Neural cell (in vitro differentiated cells): ENCODE measurements at regions not wholly inside any gene's neighbourhood (a gene's known extent, or its start where the extent isn't known, plus 50 kb on each side); places are given as distances from the start of the nearest gene placed in this dataset.

Experiments used
- H2AFZ ChIP-seq: fragments of 200-600, 300-800 bp; sonication (generic), shearing (Covaris generic); 2 replicates; pipeline ENCODE4 v1.6.0; 2014; ENCODE audit warnings: low read depth, mild to moderate bottlenecking, antibody characterized with exemption, low read length, moderate library complexity
- H3F3A ChIP-seq: fragments of 200-600 bp; shearing (Covaris generic); 2 replicates; pipeline ENCODE4 v1.6.1; 2016; ENCODE audit warnings: mild to moderate bottlenecking, moderate library complexity, mixed read lengths, antibody characterized with exemption, low read length; ENCODE audit not compliant: insufficient read depth, poor library complexity, severe bottlenecking
- H3K27ac ChIP-seq: fragments of 200-600, 300-800 bp; sonication (generic), shearing (Covaris generic); 2 replicates; pipeline ENCODE4 v1.5.1; 2014; ENCODE audit warnings: mild to moderate bottlenecking, low read length, moderate library complexity
- H3K27me3 ChIP-seq: fragments of 300-800, 200-600 bp; sonication (generic), shearing (Covaris generic); 2 replicates; pipeline ENCODE4 v1.6.0; 2014; ENCODE audit warnings: mild to moderate bottlenecking, low read depth, low read length, moderate library complexity; ENCODE audit not compliant: insufficient read depth
- H3K36me3 ChIP-seq: fragments of 300-800, 200-600 bp; sonication (generic), shearing (Covaris generic); 2 replicates; pipeline ENCODE4 v1.5.1; 2014; ENCODE audit warnings: mild to moderate bottlenecking, antibody characterized with exemption, low read length, moderate library complexity; ENCODE audit not compliant: insufficient read depth
- H3K4me2 ChIP-seq: fragments of 300-800, 200-600 bp; sonication (generic), shearing (Covaris generic); 2 replicates; pipeline ENCODE4 v1.6.0; 2014; ENCODE audit warnings: mild to moderate bottlenecking, low read length
- H3K4me3 ChIP-seq: fragments of 300-800, 200-600 bp; sonication (generic), shearing (Covaris generic); 2 replicates; pipeline ENCODE4 v1.5.1; 2014; ENCODE audit warnings: mild to moderate bottlenecking, low read length, moderate library complexity
- H3K79me2 ChIP-seq: fragments of 200-600 bp; shearing (Covaris generic); replicated peaks from 2 replicates; pipeline ENCODE4 v1.6.0; 2014; ENCODE audit warnings: mild to moderate bottlenecking, low read length, moderate library complexity; ENCODE audit not compliant: insufficient read depth
- H3K9ac ChIP-seq: fragments of 300-800, 200-600 bp; sonication (generic), shearing (Covaris generic); 2 replicates; pipeline ENCODE4 v1.6.1; 2016; ENCODE audit warnings: mild to moderate bottlenecking, low read length, mixed read lengths
- H3K9me2 ChIP-seq: fragments of 200-600 bp; shearing (Covaris generic); 2 replicates; pipeline ENCODE4 v1.6.1; 2016; ENCODE audit warnings: mild to moderate bottlenecking, low read length, mixed read lengths; ENCODE audit not compliant: insufficient read depth
- H3K9me3 ChIP-seq: fragments of 200-600, 300-800 bp; sonication (generic), shearing (Covaris generic); 2 replicates; pipeline ENCODE4 v1.6.1; 2016; ENCODE audit warnings: mild to moderate bottlenecking, mixed run types, low read length, moderate library complexity, mixed read lengths
- H4K20me1 ChIP-seq: fragments of 200-600 bp; shearing (Covaris generic); 2 replicates; pipeline ENCODE4 v1.6.1; 2016; ENCODE audit warnings: mild to moderate bottlenecking, mixed run types; ENCODE audit not compliant: insufficient read depth
- EP300 ChIP-seq: fragments of 450-650 bp; conservative IDR thresholded peaks from 2 replicates; pipeline ENCODE4 v1.6.1; 2014; ENCODE audit warnings: antibody characterized with exemption, mild to moderate bottlenecking, moderate library complexity; ENCODE audit not compliant: poor library complexity, severe bottlenecking
- EZH2 ChIP-seq: fragments of 200-600, 300-800 bp; shearing (Covaris generic), sonication (generic); IDR thresholded peaks from 2 replicates; pipeline ENCODE4 v1.6.1; 2014; ENCODE audit warnings: antibody characterized with exemption, low read length, borderline replicate concordance, mild to moderate bottlenecking; ENCODE audit not compliant: insufficient read depth, poor library complexity, severe bottlenecking
- MXI1 ChIP-seq: fragments of 450-650 bp; conservative IDR thresholded peaks from 2 replicates; pipeline ENCODE4 v1.6.1; 2014; ENCODE audit warnings: antibody characterized with exemption, mild to moderate bottlenecking; ENCODE audit not compliant: poor library complexity, severe bottlenecking
- POLR2AphosphoS5 ChIP-seq: IDR thresholded peaks from 2 replicates; pipeline ENCODE4 v1.6.1; 2012
- RAD21 ChIP-seq: fragments of 450-650 bp; conservative IDR thresholded peaks from 2 replicates; pipeline ENCODE4 v1.6.1; 2014; ENCODE audit warnings: antibody characterized with exemption, mild to moderate bottlenecking, moderate library complexity
- SMC3 ChIP-seq: fragments of 450-650 bp; conservative IDR thresholded peaks from 2 replicates; pipeline ENCODE4 v1.6.1; 2014; ENCODE audit warnings: antibody characterized with exemption, mild to moderate bottlenecking, moderate library complexity; ENCODE audit not compliant: poor library complexity
- TAF1 ChIP-seq: IDR thresholded peaks from 2 replicates; pipeline ENCODE4 v1.6.1; 2012; ENCODE audit warnings: low read depth
- TF ChIP-seq, protein P1 (sequence below): fragments of 450-650 bp; IDR thresholded peaks from 2 replicates; pipeline ENCODE4 v1.5.1; 2014; ENCODE audit warnings: antibody characterized with exemption, mild to moderate bottlenecking, moderate library complexity; ENCODE audit not compliant: poor library complexity, severe bottlenecking
- TF ChIP-seq, protein P2 (sequence below): IDR thresholded peaks from 2 replicates; pipeline ENCODE4 v1.6.1; 2012; ENCODE audit warnings: borderline replicate concordance

DNA sequence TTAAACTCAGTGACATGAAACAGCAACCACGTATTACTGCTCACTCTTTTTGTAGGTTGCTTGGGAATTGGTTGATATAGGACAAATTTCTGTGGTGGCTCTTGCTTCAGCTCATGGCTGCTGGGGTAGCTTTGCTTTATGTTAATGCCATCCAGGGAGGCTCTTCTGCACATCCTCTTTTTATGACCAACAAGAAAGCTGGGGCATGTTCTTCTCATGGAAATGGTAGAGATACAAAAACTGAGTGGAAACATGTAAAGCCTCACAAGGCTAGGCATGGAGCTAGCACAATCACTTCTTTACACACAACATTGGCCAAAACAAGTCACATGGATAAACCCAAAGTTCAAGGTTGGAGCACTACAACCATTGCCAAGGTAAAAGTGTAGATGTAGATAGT is 176.8 kb downstream of the NECTIN3 start:
- H3F3A ChIP-seq = no peaks in the 10 kb centered on the region
- H3K27ac ChIP-seq = no peak overlapping the region
- no peaks in the 10 kb centered on the region for H3K27me3 ChIP-seq
- no peaks in the 10 kb centered on the region for H3K9me2 ChIP-seq
- no peak overlapping the region for H3K4me3 ChIP-seq
- H3K4me2 ChIP-seq = no peak overlapping the region
- H3K9ac ChIP-seq = no peak overlapping the region
- no peaks in the 10 kb centered on the region for H3K79me2 ChIP-seq
- no peaks in the 10 kb centered on the region for H3K9me3 ChIP-seq
- TF ChIP-seq POLR2AphosphoS5 = no peak
- TF ChIP-seq, protein P1, sequence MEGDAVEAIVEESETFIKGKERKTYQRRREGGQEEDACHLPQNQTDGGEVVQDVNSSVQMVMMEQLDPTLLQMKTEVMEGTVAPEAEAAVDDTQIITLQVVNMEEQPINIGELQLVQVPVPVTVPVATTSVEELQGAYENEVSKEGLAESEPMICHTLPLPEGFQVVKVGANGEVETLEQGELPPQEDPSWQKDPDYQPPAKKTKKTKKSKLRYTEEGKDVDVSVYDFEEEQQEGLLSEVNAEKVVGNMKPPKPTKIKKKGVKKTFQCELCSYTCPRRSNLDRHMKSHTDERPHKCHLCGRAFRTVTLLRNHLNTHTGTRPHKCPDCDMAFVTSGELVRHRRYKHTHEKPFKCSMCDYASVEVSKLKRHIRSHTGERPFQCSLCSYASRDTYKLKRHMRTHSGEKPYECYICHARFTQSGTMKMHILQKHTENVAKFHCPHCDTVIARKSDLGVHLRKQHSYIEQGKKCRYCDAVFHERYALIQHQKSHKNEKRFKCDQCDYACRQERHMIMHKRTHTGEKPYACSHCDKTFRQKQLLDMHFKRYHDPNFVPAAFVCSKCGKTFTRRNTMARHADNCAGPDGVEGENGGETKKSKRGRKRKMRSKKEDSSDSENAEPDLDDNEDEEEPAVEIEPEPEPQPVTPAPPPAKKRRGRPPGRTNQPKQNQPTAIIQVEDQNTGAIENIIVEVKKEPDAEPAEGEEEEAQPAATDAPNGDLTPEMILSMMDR = no peak
- TF ChIP-seq, protein P2, sequence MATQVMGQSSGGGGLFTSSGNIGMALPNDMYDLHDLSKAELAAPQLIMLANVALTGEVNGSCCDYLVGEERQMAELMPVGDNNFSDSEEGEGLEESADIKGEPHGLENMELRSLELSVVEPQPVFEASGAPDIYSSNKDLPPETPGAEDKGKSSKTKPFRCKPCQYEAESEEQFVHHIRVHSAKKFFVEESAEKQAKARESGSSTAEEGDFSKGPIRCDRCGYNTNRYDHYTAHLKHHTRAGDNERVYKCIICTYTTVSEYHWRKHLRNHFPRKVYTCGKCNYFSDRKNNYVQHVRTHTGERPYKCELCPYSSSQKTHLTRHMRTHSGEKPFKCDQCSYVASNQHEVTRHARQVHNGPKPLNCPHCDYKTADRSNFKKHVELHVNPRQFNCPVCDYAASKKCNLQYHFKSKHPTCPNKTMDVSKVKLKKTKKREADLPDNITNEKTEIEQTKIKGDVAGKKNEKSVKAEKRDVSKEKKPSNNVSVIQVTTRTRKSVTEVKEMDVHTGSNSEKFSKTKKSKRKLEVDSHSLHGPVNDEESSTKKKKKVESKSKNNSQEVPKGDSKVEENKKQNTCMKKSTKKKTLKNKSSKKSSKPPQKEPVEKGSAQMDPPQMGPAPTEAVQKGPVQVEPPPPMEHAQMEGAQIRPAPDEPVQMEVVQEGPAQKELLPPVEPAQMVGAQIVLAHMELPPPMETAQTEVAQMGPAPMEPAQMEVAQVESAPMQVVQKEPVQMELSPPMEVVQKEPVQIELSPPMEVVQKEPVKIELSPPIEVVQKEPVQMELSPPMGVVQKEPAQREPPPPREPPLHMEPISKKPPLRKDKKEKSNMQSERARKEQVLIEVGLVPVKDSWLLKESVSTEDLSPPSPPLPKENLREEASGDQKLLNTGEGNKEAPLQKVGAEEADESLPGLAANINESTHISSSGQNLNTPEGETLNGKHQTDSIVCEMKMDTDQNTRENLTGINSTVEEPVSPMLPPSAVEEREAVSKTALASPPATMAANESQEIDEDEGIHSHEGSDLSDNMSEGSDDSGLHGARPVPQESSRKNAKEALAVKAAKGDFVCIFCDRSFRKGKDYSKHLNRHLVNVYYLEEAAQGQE = no peak
- H3K36me3 ChIP-seq = no peaks in the 10 kb centered on the region
- no peak overlapping the region for H2AFZ ChIP-seq
- no peaks in the 10 kb centered on the region for H4K20me1 ChIP-seq

DNA sequence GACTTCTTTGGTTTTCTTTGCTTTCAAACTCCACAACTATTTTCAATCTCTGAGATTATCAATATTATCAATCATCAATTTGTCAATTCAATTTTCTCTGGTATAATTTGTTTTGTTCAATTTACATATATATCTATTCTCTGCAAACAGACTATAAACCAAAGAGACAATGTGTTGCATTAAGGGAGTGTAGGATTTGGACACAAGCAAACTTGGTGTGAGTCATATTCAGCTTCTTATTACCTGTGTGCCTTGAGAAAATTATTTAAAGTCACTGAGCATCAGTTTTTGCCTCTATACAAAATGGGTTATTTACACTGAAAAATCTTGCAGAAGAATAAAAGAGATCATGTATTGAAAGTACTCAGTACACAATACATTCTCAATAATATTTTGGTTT is 177.8 kb downstream of the NECTIN3 start:
- no peak overlapping the region for H3K9ac ChIP-seq
- TF ChIP-seq TAF1 (no peak), RAD21 (no peak), EP300 (no peak), MXI1 (no peak), EZH2 (no peak), SMC3 (no peak), POLR2AphosphoS5 (no peak)
- TF ChIP-seq, protein P1 = no peak
- TF ChIP-seq, protein P2 = no peak
- no peak overlapping the region for H3K27ac ChIP-seq
- H3K4me2 ChIP-seq = no peak overlapping the region
- H3K9me2 ChIP-seq = no peaks in the 10 kb centered on the region
- no peaks in the 10 kb centered on the region for H3F3A ChIP-seq
- no peaks in the 10 kb centered on the region for H3K79me2 ChIP-seq
- no peaks in the 10 kb centered on the region for H3K36me3 ChIP-seq
- H3K4me3 ChIP-seq = no peak overlapping the region
- no peaks in the 10 kb centered on the region for H3K9me3 ChIP-seq
- H4K20me1 ChIP-seq = no peaks in the 10 kb centered on the region
- H2AFZ ChIP-seq = no peak overlapping the region
- no peaks in the 10 kb centered on the region for H3K27me3 ChIP-seq
